Uterus (tissue), 3 donors: ENCODE measurements at regions not wholly inside any gene's neighbourhood (a gene's known extent, or its start where the extent isn't known, plus 50 kb on each side); places are given as distances from the start of the nearest gene placed in this dataset.

Experiments used
- DNase-seq, 2 donors: peaks; one replicate each; pipeline ENCODE4 v3.0.0-alpha.2; 2019 to 2020
- H3K27ac ChIP-seq, 2 donors: fragments of 200-600 bp; sonication (generic); 1 replicate in 1 of 2; 2 replicates in 1 of 2; pipeline ENCODE4 v1.5.1; 2016 to 2018
- H3K27me3 ChIP-seq, 2 donors: fragments of 200-600 bp; sonication (generic); one replicate each; pipeline ENCODE4 v1.5.1; 2018 to 2019; ENCODE audit warnings: control low read depth in 1 of 2
- H3K36me3 ChIP-seq, 2 donors: fragments of 200-600 bp; sonication (generic); one replicate each; pipeline ENCODE4 v1.5.1; 2019; ENCODE audit warnings: control low read depth in 1 of 2
- H3K4me1 ChIP-seq, 2 donors: fragments of 200-600 bp; sonication (generic); one replicate each; pipeline ENCODE4 v1.5.1; 2018 to 2019; ENCODE audit warnings: control low read depth in 1 of 2
- H3K4me3 ChIP-seq, 2 donors: fragments of 200-600 bp; sonication (generic); 1 replicate in 1 of 2; 2 replicates in 1 of 2; pipeline ENCODE4 v1.5.1; 2018 to 2019; ENCODE audit warnings: mild to moderate bottlenecking in 1 of 2
- H3K9me3 ChIP-seq, 2 donors: fragments of 200-600 bp; sonication (generic); one replicate each; pipeline ENCODE4 v1.5.1; 2019; ENCODE audit warnings: control low read depth in 1 of 2
- POLR2A ChIP-seq, 2 donors: fragments of 450-650 bp; IDR thresholded peaks; one replicate each; pipeline ENCODE4 v1.6.1; 2016; ENCODE audit warnings: antibody characterized with exemption in 2 of 2, mild to moderate bottlenecking in 1 of 2, moderate library complexity in 1 of 2
- intact Hi-C: fragments of 100-400 bp; cut with DNase I; formaldehyde crosslinking; loops from one replicate; pipeline ENCODE4 v1.15.1; 2023; ENCODE audit warnings: low total_unique reads
- TF ChIP-seq, protein P1 (sequence below), 4 experiments: fragments of 200-600 bp in 2 of 4; fragments of 450-650 bp in 2 of 4; sonication (generic) in 2 of 4; IDR thresholded peaks; one replicate each; pipeline ENCODE4 v1.5.1; 2016 to 2019; ENCODE audit warnings: antibody characterized with exemption in 4 of 4, mild to moderate bottlenecking in 2 of 4, moderate library complexity in 1 of 4
- donor health status: DM: yes; HTN: yes; CAD: no.

GRCh38 chr18:49662506-49662905 is 100.6 kb downstream of the LIPG start:
- Histone ChIP-seq H3K4me1 (no peaks in the 10 kb centered on the region), H3K27ac (no peak overlapping the region), H3K9me3 (no peaks in the 10 kb centered on the region), H3K27me3 (no peaks in the 10 kb centered on the region), H3K4me3 (no peak overlapping the region), H3K36me3 (no peaks in the 10 kb centered on the region)
- TF ChIP-seq, protein P1, sequence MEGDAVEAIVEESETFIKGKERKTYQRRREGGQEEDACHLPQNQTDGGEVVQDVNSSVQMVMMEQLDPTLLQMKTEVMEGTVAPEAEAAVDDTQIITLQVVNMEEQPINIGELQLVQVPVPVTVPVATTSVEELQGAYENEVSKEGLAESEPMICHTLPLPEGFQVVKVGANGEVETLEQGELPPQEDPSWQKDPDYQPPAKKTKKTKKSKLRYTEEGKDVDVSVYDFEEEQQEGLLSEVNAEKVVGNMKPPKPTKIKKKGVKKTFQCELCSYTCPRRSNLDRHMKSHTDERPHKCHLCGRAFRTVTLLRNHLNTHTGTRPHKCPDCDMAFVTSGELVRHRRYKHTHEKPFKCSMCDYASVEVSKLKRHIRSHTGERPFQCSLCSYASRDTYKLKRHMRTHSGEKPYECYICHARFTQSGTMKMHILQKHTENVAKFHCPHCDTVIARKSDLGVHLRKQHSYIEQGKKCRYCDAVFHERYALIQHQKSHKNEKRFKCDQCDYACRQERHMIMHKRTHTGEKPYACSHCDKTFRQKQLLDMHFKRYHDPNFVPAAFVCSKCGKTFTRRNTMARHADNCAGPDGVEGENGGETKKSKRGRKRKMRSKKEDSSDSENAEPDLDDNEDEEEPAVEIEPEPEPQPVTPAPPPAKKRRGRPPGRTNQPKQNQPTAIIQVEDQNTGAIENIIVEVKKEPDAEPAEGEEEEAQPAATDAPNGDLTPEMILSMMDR (IDR thresholded peaks at IDR 0.05): no peak
- TF ChIP-seq POLR2A (IDR thresholded peaks at IDR 0.05): no peak
- intact Hi-C loops: no loop called here
- DNase-seq: no peak

DNA sequence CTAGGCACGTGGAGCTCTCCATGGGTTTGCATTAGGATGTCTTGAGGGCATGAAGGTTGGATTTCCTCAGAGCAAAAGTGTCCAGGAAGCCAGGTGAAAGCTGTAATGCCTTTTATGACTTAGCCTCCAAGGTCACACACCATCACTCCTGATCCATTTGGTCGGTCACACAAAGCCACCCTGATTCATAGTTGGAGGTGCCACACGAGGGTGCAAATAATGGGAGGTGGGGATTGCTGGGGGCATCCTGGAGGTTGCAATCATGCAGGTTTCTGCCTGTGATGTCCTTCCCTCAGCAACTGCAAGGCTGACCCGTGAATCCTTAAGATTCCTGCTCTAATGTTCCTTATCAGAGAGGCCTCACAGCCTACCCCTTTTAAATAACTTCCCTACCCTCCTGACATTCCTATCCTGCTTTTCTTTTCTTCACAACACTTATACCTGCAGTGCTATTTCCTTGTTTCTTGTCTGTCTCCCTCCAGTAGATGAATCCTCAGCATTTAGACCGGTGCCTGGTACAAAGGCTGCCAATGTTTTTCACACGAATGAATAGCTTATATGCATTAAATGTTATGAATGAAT is 97.1 kb downstream of the LIPG start:
- Histone ChIP-seq H3K27ac (no peak overlapping the region), H3K4me3 (no peak overlapping the region), H3K36me3 (no peaks in the 10 kb centered on the region), H3K4me1 (no peaks in the 10 kb centered on the region), H3K9me3 (no peaks in the 10 kb centered on the region), H3K27me3 (no peaks in the 10 kb centered on the region)
- no peak for DNase-seq
- TF ChIP-seq POLR2A (IDR thresholded peaks at IDR 0.05): no peak
- TF ChIP-seq, protein P1 (IDR thresholded peaks at IDR 0.05): no peak
- intact Hi-C loops: no loop called here

DNA sequence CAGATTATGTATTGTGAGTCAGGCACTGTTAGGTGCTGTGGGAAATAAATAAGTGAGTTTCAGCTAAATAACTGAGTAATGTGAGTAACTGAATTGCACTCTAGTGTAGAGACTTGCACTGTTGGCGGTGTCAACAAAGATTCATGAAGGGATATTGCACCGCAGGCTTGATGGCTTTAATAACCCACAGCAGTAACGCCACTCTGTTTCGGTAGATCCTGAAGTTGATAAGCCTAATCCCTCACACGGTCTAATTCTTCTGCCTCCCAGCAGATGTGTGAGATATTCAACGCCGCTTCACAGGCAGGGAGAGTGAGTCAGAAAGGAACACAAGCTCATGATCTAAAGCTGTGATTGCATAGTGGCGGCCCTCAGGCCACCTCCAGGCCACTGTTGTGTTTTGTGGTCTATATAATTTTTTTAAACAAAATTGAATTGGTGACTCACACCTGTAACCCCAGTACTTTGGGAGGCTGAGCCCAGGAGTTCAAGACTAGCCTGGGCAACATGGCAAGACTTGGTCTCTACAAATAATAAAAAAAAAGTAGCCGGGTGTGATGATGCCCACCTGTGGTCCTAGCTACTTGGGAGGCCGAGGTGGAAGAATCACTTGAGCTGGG is 94.3 kb downstream of the LIPG start:
- H3K9me3 ChIP-seq: no peaks in the 10 kb centered on the region
- H3K4me3 ChIP-seq: no peak overlapping the region
- no peak for DNase-seq
- TF ChIP-seq POLR2A (IDR thresholded peaks at IDR 0.05): no peak
- TF ChIP-seq, protein P1 (IDR thresholded peaks at IDR 0.05): no peak
- H3K27me3 ChIP-seq: no peaks in the 10 kb centered on the region
- intact Hi-C loops: no loop called here
- no peak overlapping the region for H3K27ac ChIP-seq
- no peaks in the 10 kb centered on the region for H3K36me3 ChIP-seq
- H3K4me1 ChIP-seq: no peaks in the 10 kb centered on the region

GRCh38 chr18:49655266-49656072 is 93.6 kb downstream of the LIPG start:
- Histone ChIP-seq H3K27ac (no peak overlapping the region), H3K4me3 (no peak overlapping the region), H3K9me3 (no peaks in the 10 kb centered on the region), H3K36me3 (no peaks in the 10 kb centered on the region), H3K27me3 (no peaks in the 10 kb centered on the region), H3K4me1 (no peaks in the 10 kb centered on the region)
- DNase-seq: no peak
- TF ChIP-seq, protein P1 (IDR thresholded peaks at IDR 0.05): no peak
- no peak for TF ChIP-seq POLR2A (IDR thresholded peaks at IDR 0.05)
- intact Hi-C loops: no loop called here

DNA sequence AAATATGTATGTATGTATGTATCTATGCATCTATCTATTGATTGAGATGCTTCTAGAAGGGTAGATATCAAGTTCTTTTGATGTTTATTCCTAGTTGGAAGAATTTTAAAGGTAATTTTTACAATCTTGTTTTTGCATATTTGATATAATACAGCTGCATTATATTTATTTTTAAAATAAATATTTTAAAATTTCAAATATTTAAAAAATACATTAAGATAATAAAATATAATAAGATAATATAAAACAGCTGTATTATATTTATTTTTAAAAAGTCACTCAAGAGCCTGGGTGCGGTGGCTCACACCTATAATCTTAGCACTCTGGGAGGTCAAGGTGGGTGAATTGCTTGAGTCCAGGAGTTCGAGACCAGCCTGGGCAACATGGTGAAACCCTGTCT is 92.5 kb downstream of the LIPG start:
- Histone ChIP-seq H3K27ac (no peak overlapping the region), H3K4me1 (no peaks in the 10 kb centered on the region), H3K36me3 (no peaks in the 10 kb centered on the region), H3K27me3 (no peaks in the 10 kb centered on the region), H3K9me3 (no peaks in the 10 kb centered on the region), H3K4me3 (no peak overlapping the region)
- TF ChIP-seq, protein P1 (IDR thresholded peaks at IDR 0.05): no peak
- TF ChIP-seq POLR2A (IDR thresholded peaks at IDR 0.05): no peak
- intact Hi-C loops: no loop called here
- no peak for DNase-seq
